ENCODE measurements at regions not wholly inside any gene's neighbourhood (a gene's known extent, or its start where the extent isn't known, plus 50 kb on each side); places are given as distances from the start of the nearest gene placed in this dataset.
A peak's percentile ranks its signal among the peaks of the same experiment; 100 is the strongest.

DNA sequence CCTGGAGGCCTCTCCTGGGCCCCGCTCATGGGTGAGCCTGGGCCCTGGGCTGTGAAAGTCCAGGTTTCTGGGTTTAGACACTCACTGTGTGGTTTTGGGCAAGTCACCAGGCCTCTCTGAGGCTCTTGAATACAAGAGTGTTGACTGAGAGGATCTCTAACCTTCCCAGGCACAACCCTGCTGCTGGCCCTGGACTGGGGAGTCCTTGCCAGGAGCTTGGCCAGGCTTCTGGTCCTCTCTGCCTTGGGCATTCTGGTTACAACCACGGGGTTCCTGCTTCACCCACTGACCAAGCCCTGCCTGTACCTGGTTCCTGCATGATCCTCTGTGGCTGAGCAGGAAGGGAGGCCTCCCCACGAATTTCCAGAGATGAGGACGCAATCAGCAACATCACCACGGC lies 63.6 kb upstream of the COL13A1 start:
- DNase-seq = no peak
- 79% methylated on average over 5 of the region's 5 CpGs for WGBS
- no peak overlapping the region for H3K4me3 ChIP-seq (ENCODE audit: insufficient read depth in 1 of 2, low read depth in 1 of 2, low read length in 2 of 2)
- no peak overlapping the region for H2BK15ac ChIP-seq (ENCODE audit: low read depth, poor library complexity, severe bottlenecking)
- H3K9ac ChIP-seq (ENCODE audit: low read length) = no peak overlapping the region
- H3K4me2 ChIP-seq (ENCODE audit: low read length, poor library complexity, severe bottlenecking) = no peak overlapping the region
- H4K8ac ChIP-seq (ENCODE audit: low read length) = no peak overlapping the region
- no peak overlapping the region for H3K27ac ChIP-seq (ENCODE audit: low read length, poor library complexity, severe bottlenecking)
- H3K79me1 ChIP-seq (replicated peaks; ENCODE audit: low read length, poor library complexity, severe bottlenecking) = no peaks in the 10 kb centered on the region
- H3K9me3 ChIP-seq (ENCODE audit: control insufficient read depth, low read length) = no peaks in the 10 kb centered on the region
- peaks cover 24% of the 10 kb centered on the region for H3K4me1 ChIP-seq (ENCODE audit: control insufficient read depth, insufficient read depth, low read depth, low read length)
- no peak overlapping the region for H2BK120ac ChIP-seq (ENCODE audit: low read depth, low read length)
- H3K18ac ChIP-seq (ENCODE audit: low read depth in 1 of 2, low read length in 2 of 2) = no peak overlapping the region
- peak overlapping the region; percentile 2 for H4K91ac ChIP-seq (ENCODE audit: low read length)
- H2AFZ ChIP-seq (ENCODE audit: low read depth, low read length) = no peak overlapping the region
- no peak overlapping the region for H2BK5ac ChIP-seq (ENCODE audit: low read depth, low read length, poor library complexity, severe bottlenecking)
- H2AK5ac ChIP-seq (ENCODE audit: low read length, severe bottlenecking) = no peak overlapping the region
- no peak overlapping the region for H3K4ac ChIP-seq (ENCODE audit: low read depth in 1 of 2, low read length in 2 of 2)
- no peak overlapping the region for H3K23ac ChIP-seq (ENCODE audit: low read length in 2 of 2)
- H3K14ac ChIP-seq (ENCODE audit: low read length in 2 of 2) = no peak overlapping the region
- no peaks in the 10 kb centered on the region for H3K36me3 ChIP-seq (ENCODE audit: control insufficient read depth in 1 of 2, insufficient read depth in 2 of 2, low read depth in 1 of 2, low read length in 2 of 2)
- H2BK12ac ChIP-seq (ENCODE audit: low read length in 2 of 2) = peak overlapping the region in 1 of 2 experiments; percentile 57
- H3K27me3 ChIP-seq (ENCODE audit: control insufficient read depth in 1 of 2, insufficient read depth in 1 of 2, low read length in 2 of 2) = peaks cover 0 to 54% of the 10 kb centered on the region in 2 experiments

DNA sequence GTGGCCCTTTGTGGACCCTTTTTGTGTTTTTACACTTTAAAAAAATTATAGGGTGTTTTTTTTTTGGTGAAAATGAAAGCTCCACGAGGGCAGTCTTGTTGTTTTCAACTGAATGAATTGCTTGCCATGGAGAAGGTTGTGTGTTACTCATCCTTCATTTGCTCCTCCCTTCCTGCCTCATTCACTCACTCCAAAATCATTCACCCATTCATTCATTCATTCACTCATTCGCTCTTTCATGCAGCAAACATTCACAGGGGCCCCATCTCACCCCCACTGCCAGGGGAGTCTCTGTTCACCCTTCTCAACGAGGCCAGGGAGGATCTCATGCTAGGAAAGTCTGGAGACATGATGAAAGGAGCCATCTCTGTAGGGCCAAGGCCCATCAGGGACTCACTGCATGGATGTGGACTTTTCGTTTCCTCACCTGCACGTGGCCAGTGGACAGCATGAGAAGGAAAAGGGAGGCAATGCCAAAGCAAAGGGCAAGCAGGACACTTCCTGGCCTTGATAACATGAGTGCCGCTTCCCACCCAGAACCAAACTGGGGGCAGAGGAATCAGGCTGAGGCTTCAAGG lies 62.8 kb upstream of the COL13A1 start:
- H3K9me3 ChIP-seq (ENCODE audit: control insufficient read depth, low read length) = no peaks in the 10 kb centered on the region
- H2BK5ac ChIP-seq (ENCODE audit: low read depth, low read length, poor library complexity, severe bottlenecking) = no peak overlapping the region
- H3K14ac ChIP-seq (ENCODE audit: low read length in 2 of 2) = no peak overlapping the region
- H3K36me3 ChIP-seq (ENCODE audit: control insufficient read depth in 1 of 2, insufficient read depth in 2 of 2, low read depth in 1 of 2, low read length in 2 of 2) = no peaks in the 10 kb centered on the region
- no peak overlapping the region for H2AFZ ChIP-seq (ENCODE audit: low read depth, low read length)
- peak overlapping the region; percentile 31 for H4K91ac ChIP-seq (ENCODE audit: low read length)
- no peak overlapping the region for H2BK120ac ChIP-seq (ENCODE audit: low read depth, low read length)
- no peak overlapping the region for H2BK15ac ChIP-seq (ENCODE audit: low read depth, poor library complexity, severe bottlenecking)
- no peak overlapping the region for H3K4me2 ChIP-seq (ENCODE audit: low read length, poor library complexity, severe bottlenecking)
- no peak overlapping the region for H2AK5ac ChIP-seq (ENCODE audit: low read length, severe bottlenecking)
- 87% methylated on average over 5 of the region's 6 CpGs for WGBS
- H3K23ac ChIP-seq (ENCODE audit: low read length in 2 of 2) = no peak overlapping the region
- no peak for DNase-seq
- H3K18ac ChIP-seq (ENCODE audit: low read depth in 1 of 2, low read length in 2 of 2) = no peak overlapping the region
- peaks cover 20% of the 10 kb centered on the region for H3K4me1 ChIP-seq (ENCODE audit: control insufficient read depth, insufficient read depth, low read depth, low read length)
- H4K8ac ChIP-seq (ENCODE audit: low read length) = no peak overlapping the region
- no peaks in the 10 kb centered on the region for H3K79me1 ChIP-seq (replicated peaks; ENCODE audit: low read length, poor library complexity, severe bottlenecking)
- peaks cover 0 to 62% of the 10 kb centered on the region in 2 experiments for H3K27me3 ChIP-seq (ENCODE audit: control insufficient read depth in 1 of 2, insufficient read depth in 1 of 2, low read length in 2 of 2)
- peak overlapping the region in 1 of 2 experiments; percentile 10 for H3K4ac ChIP-seq (ENCODE audit: low read depth in 1 of 2, low read length in 2 of 2)
- H3K9ac ChIP-seq (ENCODE audit: low read length) = no peak overlapping the region
- no peak overlapping the region for H3K4me3 ChIP-seq (ENCODE audit: insufficient read depth in 1 of 2, low read depth in 1 of 2, low read length in 2 of 2)
- H3K27ac ChIP-seq (ENCODE audit: low read length, poor library complexity, severe bottlenecking) = no peak overlapping the region
- H2BK12ac ChIP-seq (ENCODE audit: low read length in 2 of 2) = no peak overlapping the region

DNA sequence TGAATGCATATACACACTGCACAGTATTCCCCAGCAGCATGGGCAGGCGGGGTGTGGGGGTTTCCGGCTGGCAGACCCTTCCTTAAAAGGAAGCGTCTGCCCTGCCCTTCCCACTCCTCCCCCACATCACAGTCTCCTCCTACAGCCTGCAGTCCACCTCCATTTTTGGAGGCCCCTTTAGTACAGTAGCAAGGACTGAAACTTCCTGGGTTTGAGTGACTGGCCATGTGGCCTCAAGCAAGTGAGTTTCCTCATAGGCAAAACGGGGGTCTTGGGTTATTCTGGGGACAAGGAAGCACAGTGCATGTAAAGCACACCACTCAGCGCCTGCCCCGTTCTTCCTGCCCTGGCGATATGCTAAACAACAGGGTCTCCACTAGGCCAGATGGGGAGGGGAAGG lies 62.1 kb upstream of the COL13A1 start:
- H3K27me3 ChIP-seq (ENCODE audit: control insufficient read depth in 1 of 2, insufficient read depth in 1 of 2, low read length in 2 of 2) = peaks cover 0 to 69% of the 10 kb centered on the region in 2 experiments
- H2AFZ ChIP-seq (ENCODE audit: low read depth, low read length) = no peak overlapping the region
- no peak overlapping the region for H2BK120ac ChIP-seq (ENCODE audit: low read depth, low read length)
- H2BK12ac ChIP-seq (ENCODE audit: low read length in 2 of 2) = no peak overlapping the region
- no peak overlapping the region for H3K4ac ChIP-seq (ENCODE audit: low read depth in 1 of 2, low read length in 2 of 2)
- H3K4me1 ChIP-seq (ENCODE audit: control insufficient read depth, insufficient read depth, low read depth, low read length) = peaks cover 17% of the 10 kb centered on the region
- no peak overlapping the region for H3K23ac ChIP-seq (ENCODE audit: low read length in 2 of 2)
- H3K9ac ChIP-seq (ENCODE audit: low read length) = no peak overlapping the region
- H3K36me3 ChIP-seq (ENCODE audit: control insufficient read depth in 1 of 2, insufficient read depth in 2 of 2, low read depth in 1 of 2, low read length in 2 of 2) = no peaks in the 10 kb centered on the region
- no peak overlapping the region for H4K8ac ChIP-seq (ENCODE audit: low read length)
- H3K4me2 ChIP-seq (ENCODE audit: low read length, poor library complexity, severe bottlenecking) = no peak overlapping the region
- H2BK15ac ChIP-seq (ENCODE audit: low read depth, poor library complexity, severe bottlenecking) = no peak overlapping the region
- H3K18ac ChIP-seq (ENCODE audit: low read depth in 1 of 2, low read length in 2 of 2) = no peak overlapping the region
- H3K4me3 ChIP-seq (ENCODE audit: insufficient read depth in 1 of 2, low read depth in 1 of 2, low read length in 2 of 2) = no peak overlapping the region
- DNase-seq = no peak
- no peak overlapping the region for H4K91ac ChIP-seq (ENCODE audit: low read length)
- no peak overlapping the region for H3K27ac ChIP-seq (ENCODE audit: low read length, poor library complexity, severe bottlenecking)
- no peaks in the 10 kb centered on the region for H3K9me3 ChIP-seq (ENCODE audit: control insufficient read depth, low read length)
- H2BK5ac ChIP-seq (ENCODE audit: low read depth, low read length, poor library complexity, severe bottlenecking) = no peak overlapping the region
- no peak overlapping the region for H2AK5ac ChIP-seq (ENCODE audit: low read length, severe bottlenecking)
- H3K14ac ChIP-seq (ENCODE audit: low read length in 2 of 2) = no peak overlapping the region
- no peaks in the 10 kb centered on the region for H3K79me1 ChIP-seq (replicated peaks; ENCODE audit: low read length, poor library complexity, severe bottlenecking)
- WGBS = 82% methylated on average over 7 of the region's 7 CpGs

DNA sequence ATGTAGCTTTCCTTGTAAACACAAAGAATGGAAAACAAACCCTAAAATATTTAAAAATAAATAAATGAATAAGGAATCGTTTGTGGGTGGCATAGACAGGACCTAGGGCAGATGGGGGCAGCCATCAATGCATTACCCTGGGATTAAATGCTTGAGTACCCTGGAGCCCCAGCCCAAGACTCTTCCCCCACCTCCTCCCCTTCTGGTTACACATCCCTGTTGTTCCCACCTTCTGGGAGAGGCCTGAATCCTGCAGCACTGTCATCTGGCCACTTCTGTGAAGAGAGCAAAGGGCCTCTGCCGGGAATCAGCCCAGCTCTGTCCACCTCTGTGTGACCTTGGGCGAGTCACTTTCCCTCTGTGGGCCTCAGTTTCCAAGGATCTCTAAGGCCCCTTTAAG lies 61.6 kb upstream of the COL13A1 start:
- Histone ChIP-seq H3K23ac (ENCODE audit: low read length in 2 of 2) (no peak overlapping the region), H3K4me1 (ENCODE audit: control insufficient read depth, insufficient read depth, low read depth, low read length) (peaks cover 13% of the 10 kb centered on the region), H3K27ac (ENCODE audit: low read length, poor library complexity, severe bottlenecking) (no peak overlapping the region), H2BK12ac (ENCODE audit: low read length in 2 of 2) (no peak overlapping the region), H4K91ac (ENCODE audit: low read length) (no peak overlapping the region), H2BK120ac (ENCODE audit: low read depth, low read length) (no peak overlapping the region), H4K8ac (ENCODE audit: low read length) (no peak overlapping the region), H3K27me3 (ENCODE audit: control insufficient read depth in 1 of 2, insufficient read depth in 1 of 2, low read length in 2 of 2) (peaks cover 0 to 74% of the 10 kb centered on the region in 2 experiments), H2AFZ (ENCODE audit: low read depth, low read length) (no peak overlapping the region), H3K79me1 (replicated peaks; ENCODE audit: low read length, poor library complexity, severe bottlenecking) (no peaks in the 10 kb centered on the region), H3K14ac (ENCODE audit: low read length in 2 of 2) (no peak overlapping the region), H3K4me2 (ENCODE audit: low read length, poor library complexity, severe bottlenecking) (no peak overlapping the region), H2AK5ac (ENCODE audit: low read length, severe bottlenecking) (no peak overlapping the region), H2BK15ac (ENCODE audit: low read depth, poor library complexity, severe bottlenecking) (no peak overlapping the region), H3K4me3 (ENCODE audit: insufficient read depth in 1 of 2, low read depth in 1 of 2, low read length in 2 of 2) (no peak overlapping the region), H3K18ac (ENCODE audit: low read depth in 1 of 2, low read length in 2 of 2) (no peak overlapping the region), H3K4ac (ENCODE audit: low read depth in 1 of 2, low read length in 2 of 2) (no peak overlapping the region), H3K9ac (ENCODE audit: low read length) (no peak overlapping the region), H3K36me3 (ENCODE audit: control insufficient read depth in 1 of 2, insufficient read depth in 2 of 2, low read depth in 1 of 2, low read length in 2 of 2) (no peaks in the 10 kb centered on the region), H2BK5ac (ENCODE audit: low read depth, low read length, poor library complexity, severe bottlenecking) (no peak overlapping the region), H3K9me3 (ENCODE audit: control insufficient read depth, low read length) (no peaks in the 10 kb centered on the region)
- WGBS = 71% methylated on average over 3 of the region's 3 CpGs
- DNase-seq = no peak

Measured in mesenchymal stem cell (in vitro differentiated cells and primary cell).